PC-3 (cell line): ENCODE measurements at regions not wholly inside any gene's neighbourhood (a gene's known extent, or its start where the extent isn't known, plus 50 kb on each side); places are given as distances from the start of the nearest gene placed in this dataset.

Source experiments
- CTCF ChIP-seq: fragments of 300-600 bp; sonication (generic); conservative IDR thresholded peaks from 2 replicates; pipeline ENCODE4 v1.5.1; 2017; ENCODE audit warnings: antibody characterized with exemption, low read depth, mild to moderate bottlenecking, low read length
- EZH2 ChIP-seq: fragments of 300-600 bp; sonication (generic); IDR thresholded peaks from one replicate; pipeline ENCODE4 v1.6.1; 2017; ENCODE audit warnings: antibody characterized with exemption, mild to moderate bottlenecking, low read length; ENCODE audit not compliant: unreplicated experiment
- EZH2phosphoT487 ChIP-seq: fragments of 300-600 bp; sonication (generic); IDR thresholded peaks from 2 replicates; pipeline ENCODE4 v1.6.1; 2018; ENCODE audit warnings: mild to moderate bottlenecking, antibody characterized with exemption, low read length, borderline replicate concordance

DNA sequence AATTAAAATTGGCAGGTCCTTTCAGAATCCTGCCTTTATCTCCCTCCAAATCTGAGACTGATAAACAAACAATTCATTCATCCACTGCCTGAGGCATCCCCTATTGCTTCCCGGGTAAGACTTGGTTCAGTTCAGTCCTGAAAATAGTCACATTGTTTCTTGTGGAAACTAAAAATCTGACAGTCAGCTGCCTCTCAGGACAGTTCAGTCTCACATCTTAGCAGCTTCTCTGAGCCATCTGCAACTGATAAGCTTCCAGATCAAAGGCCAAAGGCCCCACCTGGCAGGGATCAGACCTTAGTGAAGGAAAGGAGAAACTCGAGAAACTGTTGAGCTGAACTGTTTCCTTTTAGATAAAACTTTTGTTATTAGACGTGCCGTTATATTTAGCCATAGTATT lies 264.5 kb downstream of the IL15 start:
- no peak for TF ChIP-seq CTCF
- no peak for TF ChIP-seq EZH2
- no peak for TF ChIP-seq EZH2phosphoT487
